Sigmoid colon (tissue), 6 donors: ENCODE measurements at regions not wholly inside any gene's neighbourhood (a gene's known extent, or its start where the extent isn't known, plus 50 kb on each side); places are given as distances from the start of the nearest gene placed in this dataset.

Experiments used
- DNase-seq: peaks from one replicate; pipeline ENCODE4 v3.0.0-alpha.2; 2019
- H3K27ac ChIP-seq, 4 donors: fragments of 200-600 bp; sonication (generic); one replicate each; pipeline ENCODE4 v1.5.1; 2016 to 2019; ENCODE audit warnings: mild to moderate bottlenecking in 1 of 4
- H3K27me3 ChIP-seq, 3 donors: fragments of 200-600 bp; sonication (generic); one replicate each; pipeline ENCODE4 v1.5.1; 2019; ENCODE audit warnings: mild to moderate bottlenecking in 1 of 3
- H3K36me3 ChIP-seq, 4 donors: fragments of 200-600 bp; sonication (generic); one replicate each; pipeline ENCODE4 v1.5.1; 2016 to 2019
- H3K4me1 ChIP-seq, 4 donors: fragments of 200-600 bp; sonication (generic); one replicate each; pipeline ENCODE4 v1.5.1; 2017 to 2019
- H3K4me3 ChIP-seq, 4 donors: fragments of 200-600 bp; sonication (generic); one replicate each; pipeline ENCODE4 v1.5.1; 2017 to 2019; ENCODE audit warnings: mild to moderate bottlenecking in 2 of 4, moderate library complexity in 1 of 4
- H3K9me3 ChIP-seq, 4 donors: fragments of 200-600 bp in 3 of 4; sonication (generic) in 3 of 4; one replicate each; pipeline versions ENCODE4 v1.5.1 to v1.6.1; 2013 to 2019
- CTCF ChIP-seq, 4 experiments: fragments of 450-650 bp in 3 of 4; fragments of 200-600 bp in 1 of 4; IDR thresholded peaks; one replicate each; pipeline ENCODE4 v1.5.1; 2016 to 2019; ENCODE audit warnings: antibody characterized with exemption in 4 of 4, mild to moderate bottlenecking in 3 of 4, moderate library complexity in 2 of 4
- EP300 ChIP-seq, 4 donors: sonication (generic); formaldehyde crosslinking; IDR thresholded peaks; one replicate each; pipeline ENCODE4 v1.6.1; 2017; ENCODE audit warnings: antibody characterized with exemption in 4 of 4
- POLR2A ChIP-seq, 2 donors: fragments of 450-650 bp; IDR thresholded peaks; one replicate each; pipeline ENCODE4 v1.6.1; 2016; ENCODE audit warnings: antibody characterized with exemption in 2 of 2, mild to moderate bottlenecking in 2 of 2, moderate library complexity in 2 of 2
- POLR2AphosphoS5 ChIP-seq, 4 donors: sonication (generic); formaldehyde crosslinking; IDR thresholded peaks; one replicate each; pipeline ENCODE4 v1.6.1; 2017; ENCODE audit warnings: antibody characterized with exemption in 4 of 4
- WGBS, 2 donors: extraction: QIAGEN DNeasy Blood & Tissue Kit; methylation state at CpG; one replicate each; pipeline ENCODE4 v1.1.7; 2013; 5-methylcytosine and 5-hydroxymethylcytosine counted together
- intact Hi-C: fragments of 100-400 bp; cut with DNase I; formaldehyde crosslinking; loops from one replicate; pipeline ENCODE4 v1.15.1; 2023
- donor health status: healthy with polysubstance abuse.
- donor health status: healthy.

- no peak overlapping the region for H3K4me3 ChIP-seq
- 93 to 96% methylated on average over 7 of the region's 7 CpGs for WGBS, 2 donors
- intact Hi-C loops, result loop anchor here (10.0 kb wide), 1 partner anchor 59 kb away; no protein-coding TSS in a partner anchor
- peaks cover 0 to 27% (median 18%) of the 10 kb centered on the region in 3 donors for H3K27me3 ChIP-seq
- H3K36me3 ChIP-seq, result no peaks in the 10 kb centered on the region
- DNase-seq, result no peak
- H3K27ac ChIP-seq, result no peak overlapping the region
- H3K9me3 ChIP-seq, result peaks cover 0 to 2% (median 0%) of the 10 kb centered on the region in 4 donors
- TF ChIP-seq POLR2A (IDR thresholded peaks at IDR 0.05) (no peak), POLR2AphosphoS5 (IDR thresholded peaks at IDR 0.05) (no peak), EP300 (IDR thresholded peaks at IDR 0.05) (no peak), CTCF (IDR thresholded peaks at IDR 0.05) (no peak)
- peaks cover 0 to 7% (median 4%) of the 10 kb centered on the region in 4 donors for H3K4me1 ChIP-seq
Observed at GRCh38 chr17:72215928-72216327, 95.1 kb downstream of the SOX9 start.

- intact Hi-C loops, result loop anchor here (10.0 kb wide), 1 partner anchor 56 kb away; no protein-coding TSS in a partner anchor
- Histone ChIP-seq H3K27me3 (peaks cover 0 to 28% (median 19%) of the 10 kb centered on the region in 3 donors), H3K4me3 (no peak overlapping the region), H3K9me3 (no peaks in the 10 kb centered on the region), H3K4me1 (peaks cover 0 to 7% (median 4%) of the 10 kb centered on the region in 4 donors), H3K27ac (no peak overlapping the region), H3K36me3 (no peaks in the 10 kb centered on the region)
- 37 to 78% methylated on average over 23 of the region's 23 CpGs for WGBS, 2 donors
- TF ChIP-seq CTCF (IDR thresholded peaks at IDR 0.05) (no peak), POLR2AphosphoS5 (IDR thresholded peaks at IDR 0.05) (no peak), POLR2A (IDR thresholded peaks at IDR 0.05) (no peak), EP300 (IDR thresholded peaks at IDR 0.05) (no peak)
- DNase-seq, result no peak
Observed at GRCh38 chr17:72219137-72219823, 98.5 kb downstream of the SOX9 start.

- peaks cover 0 to 28% (median 19%) of the 10 kb centered on the region in 3 donors for H3K27me3 ChIP-seq
- TF ChIP-seq CTCF (IDR thresholded peaks at IDR 0.05) (no peak), EP300 (IDR thresholded peaks at IDR 0.05) (no peak), POLR2AphosphoS5 (IDR thresholded peaks at IDR 0.05) (no peak), POLR2A (IDR thresholded peaks at IDR 0.05) (no peak)
- no peaks in the 10 kb centered on the region for H3K36me3 ChIP-seq
- DNase-seq, result no peak
- H3K4me3 ChIP-seq, result no peak overlapping the region
- WGBS, 2 donors, result 29 to 80% methylated on average over 22 of the region's 22 CpGs
- no peaks in the 10 kb centered on the region for H3K9me3 ChIP-seq
- peaks cover 0 to 7% (median 4%) of the 10 kb centered on the region in 4 donors for H3K4me1 ChIP-seq
- intact Hi-C loops, result loop anchor here (10.0 kb wide), 1 partner anchor 55 kb away; no protein-coding TSS in a partner anchor
- H3K27ac ChIP-seq, result no peak overlapping the region
Observed at GRCh38 chr17:72219824-72220493, 99.1 kb downstream of the SOX9 start.

- peaks cover 0 to 7% (median 4%) of the 10 kb centered on the region in 4 donors for H3K4me1 ChIP-seq
- no peaks in the 10 kb centered on the region for H3K36me3 ChIP-seq
- WGBS, 2 donors, result 7 to 22% methylated on average over 2 of the region's 2 CpGs
- DNase-seq, result no peak
- intact Hi-C loops, result no loop called here
- no peak for TF ChIP-seq POLR2AphosphoS5 (IDR thresholded peaks at IDR 0.05)
- TF ChIP-seq CTCF (IDR thresholded peaks at IDR 0.05), result no peak
- TF ChIP-seq EP300 (IDR thresholded peaks at IDR 0.05), result no peak
- TF ChIP-seq POLR2A (IDR thresholded peaks at IDR 0.05), result no peak
- H3K4me3 ChIP-seq, result no peak overlapping the region
- H3K27me3 ChIP-seq, result peaks cover 0 to 28% (median 19%) of the 10 kb centered on the region in 3 donors
- no peak overlapping the region for H3K27ac ChIP-seq
- H3K9me3 ChIP-seq, result no peaks in the 10 kb centered on the region
Observed at GRCh38 chr17:72222661-72223380, 102.0 kb downstream of the SOX9 start.
